ENCODE measurements at regions not wholly inside any gene's neighbourhood (a gene's known extent, or its start where the extent isn't known, plus 50 kb on each side); places are given as distances from the start of the nearest gene placed in this dataset.
"Not testable (repeated sequence)": the region's sequence is repeated elsewhere in the genome, so short reads cannot be mapped to it uniquely, and the experiment has no call there.

DNA sequence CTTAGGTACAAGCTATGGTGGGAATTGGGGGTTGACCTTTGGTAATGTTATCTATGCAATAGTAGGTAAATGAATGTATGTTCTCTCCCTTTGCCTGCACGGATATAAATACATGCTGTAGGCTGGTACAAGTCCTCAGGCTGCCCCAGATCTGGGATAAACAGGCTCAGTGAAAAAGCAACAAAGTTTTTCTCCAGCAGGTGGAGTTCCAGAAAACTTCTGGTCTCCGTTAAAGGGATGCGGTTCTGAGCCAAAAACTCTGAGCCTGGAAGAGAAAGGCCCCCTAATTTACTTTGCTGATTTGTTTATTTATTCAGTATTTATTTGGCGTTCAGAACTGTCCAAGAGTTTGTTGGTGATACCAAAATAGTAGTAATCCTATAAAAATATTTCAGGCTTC, 204.7 kb downstream of the ADRA2A start:
- ATAC-seq (no peak), DNase-seq (ENCODE audit: low spot score in 2 of 2) (no peak)
- Mint-ChIP-seq H3K36me3 (no peaks in the 10 kb centered on the region), H3K27ac (no peak overlapping the region), H3K9me3 (no peaks in the 10 kb centered on the region)

DNA sequence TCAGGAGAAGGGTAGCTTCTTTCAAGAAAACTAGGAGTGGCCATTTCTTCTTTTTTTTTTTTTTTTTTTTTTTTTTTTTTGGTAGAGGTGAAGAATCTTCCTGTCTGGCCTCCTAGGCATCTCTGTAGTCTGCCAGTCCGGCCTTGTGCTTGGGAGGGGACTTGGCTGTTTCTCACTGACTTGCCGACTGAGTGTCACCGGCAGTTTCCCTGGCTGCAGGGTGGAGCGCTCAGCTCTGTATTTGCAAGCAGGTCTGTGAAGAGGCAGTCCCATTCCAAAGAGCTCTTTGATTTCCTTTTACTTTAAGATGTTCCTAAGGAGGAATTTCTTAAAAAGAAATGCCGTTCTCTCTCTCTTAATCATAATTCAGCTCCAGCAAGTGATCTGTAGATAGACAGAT, 212.6 kb downstream of the ADRA2A start:
- DNase-seq (ENCODE audit: low spot score in 2 of 2) (no peak), ATAC-seq (no peak)
- H3K27ac Mint-ChIP-seq, result no peak overlapping the region
- no peaks in the 10 kb centered on the region for H3K9me3 Mint-ChIP-seq
- H3K36me3 Mint-ChIP-seq, result no peaks in the 10 kb centered on the region

DNA sequence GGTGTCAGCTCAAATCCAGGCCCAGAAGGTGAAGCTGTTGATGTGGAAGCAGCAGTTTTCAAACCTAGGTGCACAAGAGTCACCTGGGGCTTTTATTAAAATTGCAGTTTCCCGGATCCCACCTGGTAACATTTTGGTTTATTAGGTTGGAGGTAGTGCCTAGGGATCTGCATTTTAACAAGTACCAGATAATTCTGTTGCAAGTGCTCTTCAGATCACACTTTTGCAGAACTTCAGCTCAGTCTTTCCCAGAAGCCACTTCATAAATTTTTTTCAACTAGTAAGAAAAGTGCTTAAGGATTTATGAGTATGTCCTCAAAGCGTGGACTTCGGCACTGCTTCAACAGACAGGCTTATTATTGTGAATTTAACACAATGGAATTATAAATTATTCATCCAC, 213.8 kb downstream of the ADRA2A start:
- ATAC-seq (no peak), DNase-seq (ENCODE audit: low spot score in 2 of 2) (no peak)
- H3K27ac Mint-ChIP-seq, result no peak overlapping the region
- H3K36me3 Mint-ChIP-seq, result no peaks in the 10 kb centered on the region
- H3K9me3 Mint-ChIP-seq, result no peaks in the 10 kb centered on the region

DNA sequence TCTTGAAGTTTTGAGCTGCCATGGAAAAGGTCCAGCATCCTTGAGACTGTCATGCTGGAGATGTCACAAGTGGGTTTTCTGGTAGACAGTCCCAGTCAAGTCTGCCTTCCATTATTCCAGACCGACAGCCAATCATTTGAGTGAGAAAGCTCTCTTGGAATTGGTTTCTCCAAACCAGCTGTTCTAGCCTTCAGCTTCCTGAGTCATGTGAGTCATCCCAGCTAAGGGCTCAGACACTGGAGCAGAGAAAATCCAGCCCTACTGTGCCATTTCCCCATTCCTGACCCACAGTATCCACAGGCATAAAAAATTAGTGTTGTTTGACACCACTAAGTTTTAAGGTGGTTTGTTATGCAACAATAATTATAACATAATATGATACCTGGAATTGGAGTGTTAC, 219.0 kb downstream of the ADRA2A start:
- Mint-ChIP-seq H3K36me3 (no peaks in the 10 kb centered on the region), H3K9me3 (no peaks in the 10 kb centered on the region), H3K27ac (no peak overlapping the region)
- DNase-seq (ENCODE audit: low spot score in 2 of 2), result no peak
- ATAC-seq, result no peak

DNA sequence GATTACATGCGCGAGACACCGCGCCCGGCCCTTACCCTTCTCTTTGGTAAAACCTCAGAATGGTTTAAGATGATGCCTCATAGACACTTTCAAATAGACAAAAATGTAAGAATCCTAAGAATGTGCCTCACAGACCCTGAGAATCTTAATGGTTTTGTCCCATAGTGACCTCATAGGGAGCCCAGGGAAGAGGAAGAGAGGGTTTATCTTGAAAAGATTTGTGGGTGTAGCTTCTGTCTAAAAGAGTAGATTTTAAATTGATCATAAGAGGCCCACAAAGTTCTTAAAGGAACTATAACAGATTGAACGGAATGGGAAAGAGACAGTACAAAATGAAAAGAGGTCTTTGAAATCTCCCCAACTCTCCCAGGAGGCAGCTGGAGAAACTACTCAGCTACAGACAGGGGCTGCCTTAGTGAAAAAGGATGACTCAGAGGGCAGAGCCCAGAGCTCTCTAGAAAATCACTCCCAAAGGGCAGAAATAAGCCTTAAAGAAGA, 220.6 kb downstream of the ADRA2A start:
- Mint-ChIP-seq H3K36me3 (no peaks in the 10 kb centered on the region), H3K9me3 (no peaks in the 10 kb centered on the region), H3K27ac (no peak overlapping the region)
- ATAC-seq (no peak), DNase-seq (ENCODE audit: low spot score in 2 of 2) (no peak)

DNA sequence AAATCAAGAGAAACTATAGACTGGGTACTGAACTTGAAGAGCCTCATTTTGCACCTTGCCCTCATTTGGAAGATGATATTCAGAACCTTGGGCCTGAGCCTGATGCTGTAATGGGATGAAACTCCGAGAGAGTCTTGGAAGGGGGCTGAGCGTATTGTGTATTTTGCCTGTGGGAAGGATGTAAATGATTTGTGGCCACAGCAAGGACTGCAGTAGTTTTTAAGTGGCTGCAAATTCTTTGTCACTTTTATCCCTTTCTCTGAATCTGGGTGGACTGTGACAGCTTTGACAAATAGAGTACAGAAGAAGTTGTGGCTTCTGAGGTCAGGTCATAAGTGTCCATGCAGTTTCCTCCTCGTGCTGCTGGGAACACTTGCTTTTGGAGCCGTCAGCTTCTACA, 221.2 kb downstream of the ADRA2A start:
- DNase-seq (ENCODE audit: low spot score in 2 of 2), result no peak
- Mint-ChIP-seq H3K36me3 (no peaks in the 10 kb centered on the region), H3K9me3 (no peaks in the 10 kb centered on the region), H3K27ac (no peak overlapping the region)
- ATAC-seq, result no peak

DNA sequence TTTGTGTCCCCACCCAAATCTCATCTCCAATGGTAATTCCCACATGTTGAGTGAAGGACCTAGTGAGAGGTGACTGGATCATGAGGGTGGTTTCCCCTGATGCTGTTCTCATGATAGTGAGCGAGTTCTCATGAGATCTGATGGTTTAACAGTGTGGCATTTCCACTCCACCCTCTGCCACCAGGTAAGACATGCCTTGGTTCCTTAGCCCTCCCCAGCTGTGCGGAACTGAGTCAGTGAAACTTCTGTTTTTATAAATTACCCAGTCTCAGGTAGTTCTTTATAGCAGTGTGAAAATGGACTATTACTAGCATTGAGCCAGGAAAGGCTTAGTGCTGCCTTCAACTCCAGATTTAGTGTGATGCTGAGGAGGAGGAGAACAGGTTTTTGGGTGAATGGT, 222.2 kb downstream of the ADRA2A start:
- no peaks in the 10 kb centered on the region for H3K9me3 Mint-ChIP-seq
- H3K27ac Mint-ChIP-seq, result no peak overlapping the region
- DNase-seq (ENCODE audit: low spot score in 2 of 2) (no peak), ATAC-seq (no peak)
- H3K36me3 Mint-ChIP-seq, result no peaks in the 10 kb centered on the region

DNA sequence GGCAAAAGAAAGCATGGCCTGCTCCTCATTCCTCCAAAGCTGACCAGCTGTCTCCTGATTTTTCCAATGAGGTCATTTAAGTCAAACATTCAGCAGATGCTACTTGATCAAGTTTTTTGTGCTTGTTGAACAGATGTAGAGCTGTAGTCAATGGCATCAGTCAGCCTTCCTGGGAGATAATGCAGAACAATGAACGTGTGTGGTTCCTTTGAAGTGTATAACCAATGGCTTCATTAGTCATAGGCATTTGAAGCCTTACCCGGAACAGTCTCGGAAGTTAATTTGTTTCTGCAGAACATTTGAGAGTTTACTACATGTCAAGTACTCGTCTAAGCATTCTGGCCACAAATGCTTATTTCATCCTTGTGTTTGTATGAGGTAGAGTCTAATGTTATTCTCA, 227.1 kb downstream of the ADRA2A start:
- ATAC-seq (no peak), DNase-seq (ENCODE audit: low spot score in 2 of 2) (no peak)
- no peaks in the 10 kb centered on the region for H3K36me3 Mint-ChIP-seq
- no peaks in the 10 kb centered on the region for H3K9me3 Mint-ChIP-seq
- H3K27ac Mint-ChIP-seq, result no peak overlapping the region

DNA sequence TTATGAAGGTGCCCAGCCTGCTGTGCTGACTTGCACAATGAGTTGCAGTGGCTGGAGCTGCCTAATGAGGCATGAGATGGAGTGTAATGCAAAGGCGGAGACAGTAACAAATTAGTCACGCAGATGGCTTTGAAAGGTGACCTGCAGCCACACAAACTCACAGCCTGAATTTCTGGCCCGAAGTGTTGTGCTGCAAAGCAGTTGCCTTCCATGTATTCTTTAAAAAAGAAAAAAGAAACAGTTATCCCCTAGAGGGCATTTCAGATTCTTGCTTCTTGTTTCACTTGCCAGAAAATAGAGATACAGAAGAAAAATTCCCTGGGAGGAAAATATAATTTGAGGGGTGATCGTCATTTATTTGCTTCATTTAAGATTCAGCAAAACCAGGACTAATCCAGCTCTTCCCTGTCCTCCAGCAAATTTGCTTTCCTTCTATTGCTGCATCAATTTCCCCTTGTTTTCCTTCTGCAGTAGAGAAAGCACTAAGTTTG, 239.9 kb downstream of the ADRA2A start:
- Mint-ChIP-seq H3K9me3 (no peaks in the 10 kb centered on the region), H3K36me3 (no peaks in the 10 kb centered on the region), H3K27ac (no peak overlapping the region)
- DNase-seq (ENCODE audit: low spot score in 2 of 2) (no peak), ATAC-seq (no peak)

DNA sequence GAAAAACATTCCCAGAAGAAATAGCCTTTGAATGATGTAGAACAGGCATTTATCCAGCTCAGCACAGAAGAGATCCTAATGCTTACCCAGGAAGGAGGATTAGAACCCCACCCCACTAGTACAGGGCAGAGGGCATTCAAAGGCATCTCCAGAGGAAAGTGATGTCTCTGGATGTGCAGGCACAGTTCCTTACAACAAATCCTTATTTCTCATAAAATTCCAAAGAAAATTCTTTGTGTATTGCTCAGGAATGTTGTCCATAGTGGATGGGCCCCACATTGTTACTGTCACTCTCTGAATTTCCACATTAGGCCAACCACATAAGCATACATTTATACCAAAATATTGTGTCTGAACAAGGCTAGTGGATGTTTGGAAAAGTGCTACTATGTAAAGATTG, 243.0 kb downstream of the ADRA2A start:
- ATAC-seq (no peak), DNase-seq (ENCODE audit: low spot score in 2 of 2) (no peak)
- H3K36me3 Mint-ChIP-seq, result no peaks in the 10 kb centered on the region
- no peak overlapping the region for H3K27ac Mint-ChIP-seq
- no peaks in the 10 kb centered on the region for H3K9me3 Mint-ChIP-seq

DNA sequence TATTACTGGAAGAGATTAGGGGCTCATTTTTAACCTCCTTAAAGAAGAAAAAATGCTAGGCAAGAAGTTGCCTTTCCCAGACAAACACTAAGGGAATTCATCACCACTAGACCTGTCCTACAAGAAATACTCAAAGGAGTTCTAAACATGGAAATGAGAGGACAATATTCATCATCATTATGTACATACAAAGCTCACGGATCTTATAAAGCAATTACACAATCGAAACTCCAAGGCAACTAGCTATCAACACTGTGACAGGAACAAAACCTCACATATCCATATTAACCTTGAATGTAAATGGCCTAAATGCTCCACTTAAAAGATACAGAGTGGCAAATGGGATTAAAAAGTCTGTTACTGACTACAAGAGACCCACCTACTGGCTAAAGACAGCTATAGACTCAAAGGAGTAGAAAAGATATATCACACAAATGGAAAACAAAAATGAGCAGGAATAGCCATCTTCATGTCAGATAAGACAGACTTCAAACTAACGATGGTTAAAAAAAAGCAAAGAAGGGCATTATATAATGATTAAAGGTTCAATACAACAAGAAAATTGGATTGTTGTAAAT, 246.6 kb downstream of the ADRA2A start:
- no peak overlapping the region for H3K27ac Mint-ChIP-seq
- no peaks in the 10 kb centered on the region for H3K9me3 Mint-ChIP-seq

DNA sequence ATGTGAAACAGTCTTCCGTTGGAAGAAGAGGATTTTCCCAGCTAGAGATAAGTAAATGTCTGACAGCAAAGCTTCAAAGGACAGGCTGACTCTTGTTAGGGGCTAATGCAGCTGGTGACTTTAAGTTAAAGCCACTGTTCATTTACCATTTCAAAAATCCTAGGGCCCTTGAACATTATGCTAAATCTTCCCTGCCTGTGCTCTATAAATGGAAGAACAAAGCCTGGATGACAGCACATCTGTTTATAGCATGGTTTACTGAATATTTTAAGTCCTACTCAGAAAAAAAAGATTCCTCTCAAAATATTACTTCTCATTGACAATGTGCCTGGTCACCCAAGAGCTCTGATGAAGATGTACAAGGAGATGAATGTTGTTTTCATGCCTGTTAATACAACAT, 255.3 kb downstream of the ADRA2A start:
- not testable (repeated sequence) for H3K36me3 Mint-ChIP-seq; ATAC-seq; H3K9me3 Mint-ChIP-seq; DNase-seq (ENCODE audit: low spot score in 2 of 2); H3K27ac Mint-ChIP-seq

More for the DNA sequence above, 246.6 kb downstream of the ADRA2A start:
- H3K36me3 Mint-ChIP-seq, result no peaks in the 10 kb centered on the region
- DNase-seq (ENCODE audit: low spot score in 2 of 2) (no peak), ATAC-seq (no peak)

DNA sequence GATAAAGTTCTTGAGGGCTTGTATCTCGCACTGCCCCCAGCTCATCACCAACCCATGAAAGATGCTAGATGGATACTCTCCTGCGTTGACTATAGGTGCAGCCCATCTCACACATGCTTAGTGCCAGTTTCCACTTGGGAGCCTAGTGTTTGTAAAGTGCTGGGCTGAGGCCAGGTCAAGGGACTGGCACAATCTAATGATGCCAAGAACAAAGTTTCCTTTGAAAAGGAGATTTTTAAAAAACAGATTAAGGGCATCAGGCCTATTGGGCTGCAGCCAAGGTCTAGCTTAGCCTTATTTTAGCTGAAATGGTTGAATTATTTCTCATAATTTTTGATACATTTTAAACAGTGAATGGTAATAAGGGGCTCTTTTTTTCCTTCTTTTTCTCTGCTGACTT, 259.0 kb downstream of the ADRA2A start:
- H3K27ac Mint-ChIP-seq, result no peak overlapping the region
- ATAC-seq (no peak), DNase-seq (ENCODE audit: low spot score in 2 of 2) (no peak)
- H3K9me3 Mint-ChIP-seq, result peaks cover 8 to 16% of the 10 kb centered on the region in 2 donors
- H3K36me3 Mint-ChIP-seq, result peaks cover 2 to 8% of the 10 kb centered on the region in 2 donors

DNA sequence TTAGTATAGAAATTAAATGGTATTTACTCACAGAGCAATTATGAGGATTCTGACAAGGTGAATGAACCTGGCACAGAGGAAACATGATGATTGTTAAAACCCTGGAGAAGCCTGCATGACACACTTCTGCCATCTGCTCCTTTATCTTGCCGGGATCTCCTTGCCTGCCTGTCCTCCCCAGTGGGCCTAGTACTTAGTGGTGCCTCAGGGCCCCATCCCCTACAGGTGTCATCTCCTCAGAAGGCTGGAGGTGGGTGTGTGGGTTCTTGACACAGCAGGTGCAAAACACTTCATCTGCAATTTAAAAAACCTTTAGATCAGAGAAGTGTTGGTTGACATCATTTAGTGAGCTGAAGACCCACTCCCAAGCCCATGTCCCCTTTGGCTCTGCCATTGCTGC, 261.2 kb downstream of the ADRA2A start:
- Mint-ChIP-seq H3K36me3 (peaks cover 7 to 17% of the 10 kb centered on the region in 2 donors), H3K27ac (no peak overlapping the region), H3K9me3 (peaks cover 20 to 27% of the 10 kb centered on the region in 2 donors)
- ATAC-seq (no peak), DNase-seq (ENCODE audit: low spot score in 2 of 2) (no peak)

DNA sequence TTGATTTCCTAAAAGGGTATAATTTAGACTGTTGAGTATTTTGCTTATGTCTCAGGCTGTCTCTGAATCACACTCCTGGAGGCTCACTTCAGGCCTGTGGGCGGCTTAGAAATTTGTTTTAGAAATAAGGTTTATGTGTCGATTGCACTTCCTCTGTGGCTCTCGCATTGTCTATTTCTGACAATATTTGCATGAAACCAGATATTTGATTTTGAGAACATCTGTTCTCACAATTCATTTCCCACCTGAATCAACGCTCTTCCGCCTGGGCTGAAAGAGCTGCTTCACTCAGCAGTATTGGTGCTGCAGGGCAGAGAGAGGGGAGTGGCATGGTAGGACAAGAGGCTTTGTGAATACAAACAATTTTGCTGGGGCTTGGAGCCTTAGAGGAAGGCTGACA, 262.0 kb downstream of the ADRA2A start:
- no peak for DNase-seq (ENCODE audit: low spot score in 2 of 2)
- peaks cover 7 to 17% of the 10 kb centered on the region in 2 donors for H3K36me3 Mint-ChIP-seq
- no peak for ATAC-seq
- peaks cover 20 to 27% of the 10 kb centered on the region in 2 donors for H3K9me3 Mint-ChIP-seq
- no peak overlapping the region for H3K27ac Mint-ChIP-seq

DNA sequence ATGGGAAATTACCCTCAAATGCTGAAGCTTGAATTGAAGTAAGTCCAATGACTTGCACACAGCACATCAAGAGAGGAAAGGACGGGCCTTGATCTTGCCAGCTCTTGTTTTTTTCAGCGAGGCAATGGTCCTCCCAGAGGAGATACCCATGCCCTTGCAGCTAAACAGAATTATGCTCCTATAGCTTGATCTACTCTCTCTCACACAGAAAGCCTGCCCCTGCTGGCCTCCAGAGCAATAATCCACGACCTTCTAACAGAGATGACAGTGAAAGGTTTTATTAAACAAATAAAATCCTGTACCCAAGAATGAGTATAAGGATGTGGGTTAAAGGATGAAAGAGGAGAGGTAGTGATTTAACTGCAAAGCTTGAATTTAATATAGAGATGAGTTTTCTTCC, 268.0 kb downstream of the ADRA2A start:
- Mint-ChIP-seq H3K9me3 (peaks cover 20 to 26% of the 10 kb centered on the region in 2 donors), H3K36me3 (peaks cover 7 to 16% of the 10 kb centered on the region in 2 donors), H3K27ac (no peak overlapping the region)
- DNase-seq (ENCODE audit: low spot score in 2 of 2) (no peak), ATAC-seq (no peak)

DNA sequence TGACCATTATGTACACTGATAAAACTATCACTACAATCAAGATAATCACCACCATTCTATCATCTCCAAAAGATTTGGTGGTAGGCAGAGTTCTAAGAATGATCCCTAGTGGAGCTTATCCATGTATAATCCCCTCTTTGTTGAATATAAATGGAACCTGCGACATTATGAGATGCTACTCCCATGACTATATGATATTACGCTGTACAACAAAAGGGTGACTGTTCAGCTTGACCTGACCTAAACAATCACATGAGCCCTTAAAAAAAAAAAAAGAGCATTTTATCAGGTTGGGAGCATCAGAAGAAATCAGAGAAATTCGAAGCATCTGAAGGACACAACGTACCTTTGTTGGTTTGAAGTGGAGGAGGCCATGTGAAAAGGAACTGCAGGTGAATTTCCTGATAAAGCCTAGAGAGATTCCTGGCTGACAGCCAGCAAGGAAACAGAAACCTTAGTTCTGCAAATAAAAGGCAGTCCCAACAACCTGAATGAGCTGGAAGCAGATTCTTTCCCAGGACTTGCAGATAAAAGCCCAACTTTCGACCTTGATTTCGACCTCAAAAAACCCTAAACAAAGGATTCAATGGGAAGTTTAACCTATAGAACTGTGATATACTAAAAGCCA, 270.7 kb downstream of the ADRA2A start:
- no peak for ATAC-seq
- peaks cover 0 to 1% of the 10 kb centered on the region in 2 donors for H3K9me3 Mint-ChIP-seq
- no peak overlapping the region for H3K27ac Mint-ChIP-seq
- H3K36me3 Mint-ChIP-seq, result no peaks in the 10 kb centered on the region
- no peak for DNase-seq (ENCODE audit: low spot score in 2 of 2)

DNA sequence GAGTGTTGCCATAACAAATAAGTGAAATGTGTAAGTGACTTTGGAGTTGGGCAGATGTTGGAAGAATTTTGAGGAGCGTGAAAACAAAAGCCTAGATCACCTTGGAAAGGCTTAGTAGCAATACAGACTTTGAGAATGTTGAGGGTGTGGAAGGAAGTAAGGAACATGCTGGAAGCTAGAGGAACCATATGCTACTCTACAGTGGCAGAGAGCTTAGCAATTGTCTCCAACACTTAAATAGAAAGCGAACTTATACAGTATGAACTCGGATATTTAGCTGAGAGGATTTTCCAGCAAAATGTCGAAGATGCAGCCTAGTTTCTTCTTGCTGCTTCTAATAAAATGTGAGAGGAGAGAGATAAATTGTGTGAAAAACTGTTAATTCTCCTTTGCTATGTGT, 271.2 kb downstream of the ADRA2A start:
- DNase-seq (ENCODE audit: low spot score in 2 of 2) (no peak), ATAC-seq (no peak)
- no peaks in the 10 kb centered on the region for H3K9me3 Mint-ChIP-seq
- H3K27ac Mint-ChIP-seq, result no peak overlapping the region
- H3K36me3 Mint-ChIP-seq, result no peaks in the 10 kb centered on the region
